ENCODE measurements at regions not wholly inside any gene's neighbourhood (a gene's known extent, or its start where the extent isn't known, plus 50 kb on each side); places are given as distances from the start of the nearest gene placed in this dataset.

DNA sequence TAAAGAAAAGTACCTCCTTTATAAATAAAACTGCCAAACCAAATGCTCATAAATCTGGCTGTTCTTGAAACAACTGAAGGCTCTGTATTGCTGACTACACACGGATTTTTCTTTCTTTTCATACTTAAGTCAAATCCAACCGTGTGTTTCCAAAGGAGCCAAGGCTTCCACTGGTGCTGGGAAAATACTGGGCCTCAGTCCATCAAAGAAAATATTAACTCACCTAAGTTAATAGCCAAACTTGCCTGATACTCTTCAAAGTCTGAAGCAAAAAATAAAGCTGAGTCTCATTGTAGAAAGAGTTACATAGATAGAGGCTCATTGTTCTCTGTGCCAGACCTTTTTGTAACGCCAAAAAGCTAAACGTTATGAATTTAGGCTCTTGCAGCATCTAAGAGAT is 350.4 kb upstream of the CDH9 start:
- TF ChIP-seq, protein P1, sequence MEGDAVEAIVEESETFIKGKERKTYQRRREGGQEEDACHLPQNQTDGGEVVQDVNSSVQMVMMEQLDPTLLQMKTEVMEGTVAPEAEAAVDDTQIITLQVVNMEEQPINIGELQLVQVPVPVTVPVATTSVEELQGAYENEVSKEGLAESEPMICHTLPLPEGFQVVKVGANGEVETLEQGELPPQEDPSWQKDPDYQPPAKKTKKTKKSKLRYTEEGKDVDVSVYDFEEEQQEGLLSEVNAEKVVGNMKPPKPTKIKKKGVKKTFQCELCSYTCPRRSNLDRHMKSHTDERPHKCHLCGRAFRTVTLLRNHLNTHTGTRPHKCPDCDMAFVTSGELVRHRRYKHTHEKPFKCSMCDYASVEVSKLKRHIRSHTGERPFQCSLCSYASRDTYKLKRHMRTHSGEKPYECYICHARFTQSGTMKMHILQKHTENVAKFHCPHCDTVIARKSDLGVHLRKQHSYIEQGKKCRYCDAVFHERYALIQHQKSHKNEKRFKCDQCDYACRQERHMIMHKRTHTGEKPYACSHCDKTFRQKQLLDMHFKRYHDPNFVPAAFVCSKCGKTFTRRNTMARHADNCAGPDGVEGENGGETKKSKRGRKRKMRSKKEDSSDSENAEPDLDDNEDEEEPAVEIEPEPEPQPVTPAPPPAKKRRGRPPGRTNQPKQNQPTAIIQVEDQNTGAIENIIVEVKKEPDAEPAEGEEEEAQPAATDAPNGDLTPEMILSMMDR (IDR thresholded peaks at IDR 0.05; ENCODE audit: low read depth, low read length, poor library complexity, severe bottlenecking) = no peak
- TF ChIP-seq EZH2phosphoT487 (IDR thresholded peaks at IDR 0.05; ENCODE audit: borderline replicate concordance, low read length) = no peak
